Panc1 (cell line): ENCODE measurements at regions not wholly inside any gene's neighbourhood (a gene's known extent, or its start where the extent isn't known, plus 50 kb on each side); places are given as distances from the start of the nearest gene placed in this dataset.

Experiments used
- POLR2AphosphoS5 ChIP-seq: IDR thresholded peaks from 2 replicates; pipeline ENCODE4 v1.6.1; 2012; ENCODE audit warnings: mild to moderate bottlenecking, low read depth, low read length, moderate library complexity
- SIN3A ChIP-seq: IDR thresholded peaks from 2 replicates; pipeline ENCODE4 v1.6.1; 2012; ENCODE audit warnings: low read depth, mild to moderate bottlenecking, low read length, moderate library complexity, borderline replicate concordance; ENCODE audit not compliant: insufficient read depth
- TCF7L2 ChIP-seq: IDR thresholded peaks from 2 replicates; pipeline ENCODE4 v1.6.1; 2011; ENCODE audit warnings: mild to moderate bottlenecking, low read depth, low read length, inconsistent platforms
- TF ChIP-seq, protein P1 (sequence below): fragments of 450-650 bp; IDR thresholded peaks from 2 replicates; pipeline ENCODE4 v1.5.1; 2017; ENCODE audit warnings: mild to moderate bottlenecking
- TF ChIP-seq, protein P2 (sequence below), 2 experiments: IDR thresholded peaks; 2 replicates each; pipeline ENCODE4 v1.6.1; 2011 to 2012; ENCODE audit warnings: low read depth in 2 of 2, control low read depth in 1 of 2, low read length in 1 of 2, mild to moderate bottlenecking in 1 of 2, moderate library complexity in 1 of 2; ENCODE audit not compliant: insufficient read depth in 1 of 2

DNA sequence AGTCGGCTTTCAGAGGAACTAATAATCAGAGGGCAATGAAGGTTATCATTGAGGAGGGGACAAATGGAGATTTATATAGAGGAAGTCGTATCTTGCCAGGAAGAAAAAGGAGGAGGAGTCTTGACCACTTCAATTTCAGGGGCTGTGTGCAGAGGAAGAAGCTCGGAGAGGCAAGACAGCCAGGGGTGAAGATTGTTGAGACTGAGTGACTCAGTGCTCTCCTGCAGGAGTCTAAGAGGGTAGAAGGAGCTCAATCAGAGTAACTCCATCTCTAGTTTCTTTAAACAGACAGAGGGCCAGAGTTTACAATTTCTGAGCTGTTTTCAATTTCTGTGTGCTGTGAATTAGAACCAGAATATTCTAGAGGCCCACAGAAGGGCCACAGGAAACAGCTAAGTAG lies 439.3 kb upstream of the PRICKLE1 start:
- TF ChIP-seq, protein P1, sequence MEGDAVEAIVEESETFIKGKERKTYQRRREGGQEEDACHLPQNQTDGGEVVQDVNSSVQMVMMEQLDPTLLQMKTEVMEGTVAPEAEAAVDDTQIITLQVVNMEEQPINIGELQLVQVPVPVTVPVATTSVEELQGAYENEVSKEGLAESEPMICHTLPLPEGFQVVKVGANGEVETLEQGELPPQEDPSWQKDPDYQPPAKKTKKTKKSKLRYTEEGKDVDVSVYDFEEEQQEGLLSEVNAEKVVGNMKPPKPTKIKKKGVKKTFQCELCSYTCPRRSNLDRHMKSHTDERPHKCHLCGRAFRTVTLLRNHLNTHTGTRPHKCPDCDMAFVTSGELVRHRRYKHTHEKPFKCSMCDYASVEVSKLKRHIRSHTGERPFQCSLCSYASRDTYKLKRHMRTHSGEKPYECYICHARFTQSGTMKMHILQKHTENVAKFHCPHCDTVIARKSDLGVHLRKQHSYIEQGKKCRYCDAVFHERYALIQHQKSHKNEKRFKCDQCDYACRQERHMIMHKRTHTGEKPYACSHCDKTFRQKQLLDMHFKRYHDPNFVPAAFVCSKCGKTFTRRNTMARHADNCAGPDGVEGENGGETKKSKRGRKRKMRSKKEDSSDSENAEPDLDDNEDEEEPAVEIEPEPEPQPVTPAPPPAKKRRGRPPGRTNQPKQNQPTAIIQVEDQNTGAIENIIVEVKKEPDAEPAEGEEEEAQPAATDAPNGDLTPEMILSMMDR = no peak
- TF ChIP-seq POLR2AphosphoS5 = no peak
- TF ChIP-seq, protein P2, sequence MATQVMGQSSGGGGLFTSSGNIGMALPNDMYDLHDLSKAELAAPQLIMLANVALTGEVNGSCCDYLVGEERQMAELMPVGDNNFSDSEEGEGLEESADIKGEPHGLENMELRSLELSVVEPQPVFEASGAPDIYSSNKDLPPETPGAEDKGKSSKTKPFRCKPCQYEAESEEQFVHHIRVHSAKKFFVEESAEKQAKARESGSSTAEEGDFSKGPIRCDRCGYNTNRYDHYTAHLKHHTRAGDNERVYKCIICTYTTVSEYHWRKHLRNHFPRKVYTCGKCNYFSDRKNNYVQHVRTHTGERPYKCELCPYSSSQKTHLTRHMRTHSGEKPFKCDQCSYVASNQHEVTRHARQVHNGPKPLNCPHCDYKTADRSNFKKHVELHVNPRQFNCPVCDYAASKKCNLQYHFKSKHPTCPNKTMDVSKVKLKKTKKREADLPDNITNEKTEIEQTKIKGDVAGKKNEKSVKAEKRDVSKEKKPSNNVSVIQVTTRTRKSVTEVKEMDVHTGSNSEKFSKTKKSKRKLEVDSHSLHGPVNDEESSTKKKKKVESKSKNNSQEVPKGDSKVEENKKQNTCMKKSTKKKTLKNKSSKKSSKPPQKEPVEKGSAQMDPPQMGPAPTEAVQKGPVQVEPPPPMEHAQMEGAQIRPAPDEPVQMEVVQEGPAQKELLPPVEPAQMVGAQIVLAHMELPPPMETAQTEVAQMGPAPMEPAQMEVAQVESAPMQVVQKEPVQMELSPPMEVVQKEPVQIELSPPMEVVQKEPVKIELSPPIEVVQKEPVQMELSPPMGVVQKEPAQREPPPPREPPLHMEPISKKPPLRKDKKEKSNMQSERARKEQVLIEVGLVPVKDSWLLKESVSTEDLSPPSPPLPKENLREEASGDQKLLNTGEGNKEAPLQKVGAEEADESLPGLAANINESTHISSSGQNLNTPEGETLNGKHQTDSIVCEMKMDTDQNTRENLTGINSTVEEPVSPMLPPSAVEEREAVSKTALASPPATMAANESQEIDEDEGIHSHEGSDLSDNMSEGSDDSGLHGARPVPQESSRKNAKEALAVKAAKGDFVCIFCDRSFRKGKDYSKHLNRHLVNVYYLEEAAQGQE (IDR thresholded peaks at IDR 0.05; ENCODE audit: insufficient read depth in 1 of 2, low read depth in 2 of 2, low read length in 1 of 2) = no peak
- no peak for TF ChIP-seq TCF7L2
- no peak for TF ChIP-seq SIN3A
